Loucy (cell line): ENCODE measurements at regions not wholly inside any gene's neighbourhood (a gene's known extent, or its start where the extent isn't known, plus 50 kb on each side); places are given as distances from the start of the nearest gene placed in this dataset.

Experiments used
- CTCF ChIP-seq: fragments of 200-600 bp; sonication (generic); conservative IDR thresholded peaks from 2 replicates; pipeline ENCODE4 v1.5.1; 2014; ENCODE audit warnings: mild to moderate bottlenecking, antibody characterized with exemption, low read length
- EZH2phosphoT487 ChIP-seq: fragments of 200-600 bp; IDR thresholded peaks from 2 replicates; pipeline ENCODE4 v1.6.1; 2018; ENCODE audit warnings: antibody characterized with exemption, mild to moderate bottlenecking, moderate library complexity, borderline replicate concordance

- TF ChIP-seq CTCF (no peak), EZH2phosphoT487 (no peak)
Measured at GRCh38 chr2:16736633-16737032, 71.0 kb upstream of the CYRIA start.
